ENCODE measurements at regions not wholly inside any gene's neighbourhood (a gene's known extent, or its start where the extent isn't known, plus 50 kb on each side); places are given as distances from the start of the nearest gene placed in this dataset.
"Not testable (repeated sequence)": the region's sequence is repeated elsewhere in the genome, so short reads cannot be mapped to it uniquely, and the experiment has no call there.

- Histone ChIP-seq H3K36me3 (replicated peaks in 1 of 2; ENCODE audit: control extremely low read depth in 1 of 2, control insufficient read depth in 1 of 2, extremely low read depth in 1 of 2, insufficient read depth in 2 of 2, low read length in 1 of 2) (no peaks in the 10 kb centered on the region), H3K4me3 (ENCODE audit: control extremely low read depth in 1 of 5, extremely low read depth in 1 of 5, insufficient read depth in 1 of 5, low read depth in 2 of 5, low read length in 4 of 5) (no peak overlapping the region), H3K4me2 (replicated peaks; ENCODE audit: low read depth, low read length, poor library complexity, severe bottlenecking) (no peak overlapping the region), H2AFZ (ENCODE audit: insufficient read depth, low read depth, low read length, poor library complexity, severe bottlenecking) (no peak overlapping the region), H3K27me3 (replicated peaks in 1 of 4; ENCODE audit: control extremely low read depth in 1 of 4, control insufficient read depth in 3 of 4, insufficient read depth in 4 of 4, low read length in 3 of 4) (no peaks in the 10 kb centered on the region), H3K9me3 (ENCODE audit: control extremely low read depth in 1 of 3, control insufficient read depth in 2 of 3, insufficient read depth in 1 of 3, low read length in 2 of 3) (peaks cover 1 to 9% (median 5%) of the 10 kb centered on the region in 3 donors), H3K9ac (ENCODE audit: low read length) (no peak overlapping the region), H3K79me2 (ENCODE audit: control insufficient read depth, insufficient read depth, low read length) (no peaks in the 10 kb centered on the region), H4K20me1 (ENCODE audit: control insufficient read depth, insufficient read depth, low read length, poor library complexity, severe bottlenecking) (no peaks in the 10 kb centered on the region), H3K27ac (ENCODE audit: low read length in 2 of 2) (no peak overlapping the region), H3K4me1 (ENCODE audit: control insufficient read depth in 2 of 2, insufficient read depth in 2 of 2, low read length in 2 of 2) (no peaks in the 10 kb centered on the region)
- POLR2A ChIA-PET = no interaction called here
- TF ChIP-seq CTCF (IDR thresholded peaks at IDR 0.05) = no peak
- no peak for TF ChIP-seq EZH2 (IDR thresholded peaks at IDR 0.05; ENCODE audit: borderline replicate concordance, insufficient read depth, low read depth, low read length, poor library complexity, severe bottlenecking)
- intact Hi-C loops (cut with micrococcal nuclease) = no loop called here
- H3K4me3 Mint-ChIP-seq = no peak overlapping the region
- no peaks in the 10 kb centered on the region for H3K4me1 Mint-ChIP-seq
- 87% methylated on average over 9 of the region's 9 CpGs for WGBS (ENCODE audit: insufficient coverage)
- no peaks in the 10 kb centered on the region for H3K27me3 Mint-ChIP-seq
- no peak overlapping the region for H3K27ac Mint-ChIP-seq
- CTCF ChIA-PET = no interaction called here
- DNase-seq = no peak
- ATAC-seq (ENCODE audit: low read depth) = no peak
- peaks cover 6% of the 10 kb centered on the region for H3K9me3 Mint-ChIP-seq (ENCODE audit: insufficient read depth)
Measured at GRCh38 chr6:85714893-85715530, 72.3 kb upstream of the SYNCRIP start.

DNA sequence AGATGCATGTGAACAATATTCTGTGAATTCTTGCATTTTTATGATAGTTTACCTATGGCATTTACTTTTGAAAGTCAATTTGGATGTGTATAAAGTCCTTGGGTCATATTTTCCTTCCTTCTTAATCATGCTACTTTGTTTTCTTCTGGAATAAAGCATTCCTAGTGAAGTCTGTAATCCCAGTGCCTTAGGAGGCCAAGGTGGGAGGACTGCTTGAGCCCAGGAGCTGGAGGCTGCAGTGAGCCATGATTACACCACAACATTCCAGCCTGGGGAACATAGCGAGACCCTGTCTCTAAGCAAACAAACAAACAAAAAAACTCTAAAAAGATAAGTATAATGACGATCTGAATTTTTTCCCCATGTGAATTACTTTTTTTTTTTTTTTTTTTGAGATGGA, 69.7 kb upstream of the SYNCRIP start:
- Mint-ChIP-seq H3K27ac (no peak overlapping the region), H3K9me3 (ENCODE audit: insufficient read depth) (peaks cover 11% of the 10 kb centered on the region), H3K4me3 (no peak overlapping the region), H3K27me3 (no peaks in the 10 kb centered on the region), H3K4me1 (no peaks in the 10 kb centered on the region)
- intact Hi-C loops (cut with micrococcal nuclease) = no loop called here
- Histone ChIP-seq H3K9me3 (ENCODE audit: control extremely low read depth in 1 of 3, control insufficient read depth in 2 of 3, insufficient read depth in 1 of 3, low read length in 2 of 3) (peaks cover 1 to 8% (median 5%) of the 10 kb centered on the region in 3 donors), H3K27me3 (replicated peaks in 1 of 4; ENCODE audit: control extremely low read depth in 1 of 4, control insufficient read depth in 3 of 4, insufficient read depth in 4 of 4, low read length in 3 of 4) (no peaks in the 10 kb centered on the region), H4K20me1 (ENCODE audit: control insufficient read depth, insufficient read depth, low read length, poor library complexity, severe bottlenecking) (no peaks in the 10 kb centered on the region), H2AFZ (ENCODE audit: insufficient read depth, low read depth, low read length, poor library complexity, severe bottlenecking) (no peak overlapping the region), H3K36me3 (replicated peaks in 1 of 2; ENCODE audit: control extremely low read depth in 1 of 2, control insufficient read depth in 1 of 2, extremely low read depth in 1 of 2, insufficient read depth in 2 of 2, low read length in 1 of 2) (no peaks in the 10 kb centered on the region), H3K4me1 (ENCODE audit: control insufficient read depth in 2 of 2, insufficient read depth in 2 of 2, low read length in 2 of 2) (no peaks in the 10 kb centered on the region), H3K4me2 (replicated peaks; ENCODE audit: low read depth, low read length, poor library complexity, severe bottlenecking) (no peak overlapping the region), H3K79me2 (ENCODE audit: control insufficient read depth, insufficient read depth, low read length) (no peaks in the 10 kb centered on the region), H3K27ac (ENCODE audit: low read length in 2 of 2) (no peak overlapping the region), H3K4me3 (ENCODE audit: control extremely low read depth in 1 of 5, extremely low read depth in 1 of 5, insufficient read depth in 1 of 5, low read depth in 2 of 5, low read length in 4 of 5) (no peak overlapping the region), H3K9ac (ENCODE audit: low read length) (no peak overlapping the region)
- TF ChIP-seq CTCF (IDR thresholded peaks at IDR 0.05) (no peak), EZH2 (IDR thresholded peaks at IDR 0.05; ENCODE audit: borderline replicate concordance, insufficient read depth, low read depth, low read length, poor library complexity, severe bottlenecking) (no peak)
- ATAC-seq (ENCODE audit: low read depth) (no peak), DNase-seq (no peak)
- CTCF ChIA-PET = no interaction called here
- WGBS (ENCODE audit: insufficient coverage) = no CpG with 5 or more reads among the region's 2 CpGs
- POLR2A ChIA-PET = no interaction called here

DNA sequence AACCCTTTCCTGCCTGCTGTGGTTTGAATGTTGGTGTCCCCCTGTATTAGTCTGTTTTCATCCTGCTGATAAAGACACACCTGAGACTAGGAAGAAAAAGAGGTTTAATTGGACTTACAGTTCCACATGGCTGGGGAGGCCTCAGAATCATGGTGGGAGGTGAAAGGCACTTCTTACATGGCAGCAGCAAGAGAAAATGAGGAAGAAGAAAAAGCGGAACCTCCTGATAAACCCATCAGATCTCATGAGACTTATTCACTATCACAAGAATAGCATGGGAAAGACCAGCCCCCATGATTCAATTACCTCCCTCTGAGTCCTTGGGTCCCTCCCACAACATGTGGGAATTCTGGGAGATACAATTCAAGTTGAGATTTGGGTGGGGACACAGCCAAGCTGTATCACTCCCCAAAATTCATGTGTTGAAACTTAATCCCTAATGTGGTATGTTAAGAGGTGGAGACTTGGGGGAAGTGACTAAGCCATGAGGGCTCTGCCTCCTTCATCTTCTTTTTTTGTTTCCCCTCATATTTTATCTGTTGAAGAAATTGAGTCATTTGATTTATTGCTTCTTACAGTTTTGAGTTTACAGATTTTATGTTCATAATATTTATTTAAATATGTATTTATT, 64.9 kb upstream of the SYNCRIP start:
- H3K4me1 Mint-ChIP-seq; H3K27ac ChIP-seq (ENCODE audit: low read length in 2 of 2); H3K4me3 ChIP-seq (ENCODE audit: control extremely low read depth in 1 of 5, extremely low read depth in 1 of 5, insufficient read depth in 1 of 5, low read depth in 2 of 5, low read length in 4 of 5); ATAC-seq (ENCODE audit: low read depth); CTCF ChIA-PET; H3K27ac Mint-ChIP-seq; H2AFZ ChIP-seq (ENCODE audit: insufficient read depth, low read depth, low read length, poor library complexity, severe bottlenecking); H3K27me3 ChIP-seq (replicated peaks in 1 of 4; ENCODE audit: control extremely low read depth in 1 of 4, control insufficient read depth in 3 of 4, insufficient read depth in 4 of 4, low read length in 3 of 4); H3K9me3 Mint-ChIP-seq (ENCODE audit: insufficient read depth); H3K4me1 ChIP-seq (ENCODE audit: control insufficient read depth in 2 of 2, insufficient read depth in 2 of 2, low read length in 2 of 2); H4K20me1 ChIP-seq (ENCODE audit: control insufficient read depth, insufficient read depth, low read length, poor library complexity, severe bottlenecking); H3K79me2 ChIP-seq (ENCODE audit: control insufficient read depth, insufficient read depth, low read length); H3K27me3 Mint-ChIP-seq; H3K36me3 ChIP-seq (replicated peaks in 1 of 2; ENCODE audit: control extremely low read depth in 1 of 2, control insufficient read depth in 1 of 2, extremely low read depth in 1 of 2, insufficient read depth in 2 of 2, low read length in 1 of 2); H3K9ac ChIP-seq (ENCODE audit: low read length); H3K4me3 Mint-ChIP-seq; H3K4me2 ChIP-seq (replicated peaks; ENCODE audit: low read depth, low read length, poor library complexity, severe bottlenecking); DNase-seq; intact Hi-C loops (cut with micrococcal nuclease); POLR2A ChIA-PET: not testable (repeated sequence)
- no CpG with 5 or more reads among the region's 1 CpG for WGBS (ENCODE audit: insufficient coverage)
- H3K9me3 ChIP-seq (ENCODE audit: control extremely low read depth in 1 of 3, control insufficient read depth in 2 of 3, insufficient read depth in 1 of 3, low read length in 2 of 3) = peaks cover 0 to 12% (median 0%) of the 10 kb centered on the region in 3 donors
